CD14-positive monocyte (primary cell): ENCODE measurements at regions not wholly inside any gene's neighbourhood (a gene's known extent, or its start where the extent isn't known, plus 50 kb on each side); places are given as distances from the start of the nearest gene placed in this dataset.
"Not testable (repeated sequence)": the region's sequence is repeated elsewhere in the genome, so short reads cannot be mapped to it uniquely, and the experiment has no call there.

Experiments
- DNase-seq, 3 donors: peaks; one replicate each; pipeline ENCODE4 v3.0.0-alpha.2; 2011 to 2022
- H2AFZ ChIP-seq: 2 replicates; pipeline ENCODE4 v1.6.0; 2012; ENCODE audit warnings: mild to moderate bottlenecking, low read depth, low read length, inconsistent platforms; ENCODE audit not compliant: insufficient read depth, poor library complexity, severe bottlenecking
- H3K27ac ChIP-seq, 2 donors: 1 replicate in 1 of 2; 2 replicates in 1 of 2; pipeline ENCODE4 v1.5.1; 2012 to 2013; ENCODE audit warnings: low read length in 2 of 2, control low read depth in 1 of 2, inconsistent platforms in 1 of 2, low read depth in 1 of 2, mild to moderate bottlenecking in 1 of 2
- H3K27me3 ChIP-seq, 2 donors: one replicate each; pipeline versions ENCODE4 v1.6.0 to v1.6.1; 2011 to 2013; ENCODE audit warnings: low read length in 2 of 2; ENCODE audit not compliant: control insufficient read depth in 2 of 2, insufficient read depth in 2 of 2
- H3K36me3 ChIP-seq, 2 donors: replicated peaks in 1 of 2; 1 replicate in 1 of 2; 2 replicates in 1 of 2; pipeline versions ENCODE4 v1.5.1 to v1.6.1; 2012 to 2013; ENCODE audit warnings: low read length in 2 of 2, control low read depth in 1 of 2, inconsistent platforms in 1 of 2, mild to moderate bottlenecking in 1 of 2; ENCODE audit not compliant: insufficient read depth in 2 of 2, control insufficient read depth in 1 of 2
- H3K4me1 ChIP-seq, 2 donors: 1 replicate in 1 of 2; 2 replicates in 1 of 2; pipeline versions ENCODE4 v1.5.1 to v1.6.1; 2012 to 2013; ENCODE audit warnings: low read length in 2 of 2, control low read depth in 1 of 2, inconsistent platforms in 1 of 2, mild to moderate bottlenecking in 1 of 2, moderate library complexity in 1 of 2; ENCODE audit not compliant: insufficient read depth in 2 of 2, control insufficient read depth in 1 of 2
- H3K4me2 ChIP-seq: replicated peaks from 2 replicates; pipeline ENCODE3; 2012; ENCODE audit warnings: low read length, moderate library complexity, mild to moderate bottlenecking; ENCODE audit not compliant: poor library complexity, severe bottlenecking; ENCODE audit errors: extremely low read depth
- H3K4me3 ChIP-seq, 3 experiments: fragments of 200-600 bp in 1 of 3; sonication (generic) in 1 of 3; replicated peaks in 1 of 3; 1 replicate in 2 of 3; 2 replicates in 1 of 3; pipeline ENCODE4 v1.5.1; 2011 to 2013; ENCODE audit warnings: low read length in 3 of 3, mild to moderate bottlenecking in 3 of 3, control low read depth in 2 of 3, low read depth in 2 of 3, inconsistent platforms in 1 of 3, moderate library complexity in 1 of 3
- H3K79me2 ChIP-seq: 2 replicates; pipeline ENCODE4 v1.6.0; 2012; ENCODE audit warnings: mild to moderate bottlenecking, control low read depth, inconsistent platforms, low read length, moderate library complexity; ENCODE audit not compliant: insufficient read depth
- H3K9ac ChIP-seq: 2 replicates; pipeline ENCODE4 v1.6.0; 2017; ENCODE audit warnings: low read length, mild to moderate bottlenecking; ENCODE audit not compliant: insufficient read depth, poor library complexity, severe bottlenecking
- H3K9me3 ChIP-seq, 2 donors: replicated peaks in 1 of 2; 1 replicate in 1 of 2; 2 replicates in 1 of 2; pipeline versions ENCODE4 v1.5.1 to v1.6.1; 2012 to 2013; ENCODE audit warnings: low read length in 2 of 2, control low read depth in 1 of 2; ENCODE audit not compliant: control insufficient read depth in 1 of 2, insufficient read depth in 1 of 2
- H4K20me1 ChIP-seq: 2 replicates; pipeline ENCODE4 v1.6.0; 2012; ENCODE audit warnings: mild to moderate bottlenecking, low read length, control low read depth, moderate library complexity; ENCODE audit not compliant: insufficient read depth
- H3K27ac Mint-ChIP-seq, 7 donors: one replicate each; pipeline ENCODE4 v1.8.0; 2020; ENCODE audit warnings: mild to moderate bottlenecking in 7 of 7, mixed read lengths in 7 of 7, moderate library complexity in 6 of 7, inconsistent platforms in 2 of 7
- H3K27me3 Mint-ChIP-seq, 3 donors: one replicate each; pipeline ENCODE4 v1.8.0; 2021 to 2022; ENCODE audit warnings: low read depth in 3 of 3, mild to moderate bottlenecking in 3 of 3, mixed read lengths in 3 of 3, moderate library complexity in 3 of 3, inconsistent platforms in 1 of 3
- H3K36me3 Mint-ChIP-seq, 2 donors: one replicate each; pipeline ENCODE4 v1.8.0; 2020; ENCODE audit warnings: mixed read lengths in 2 of 2, inconsistent platforms in 1 of 2, mild to moderate bottlenecking in 1 of 2
- H3K4me1 Mint-ChIP-seq: one replicate; pipeline ENCODE4 v1.8.0; 2020; ENCODE audit warnings: mild to moderate bottlenecking, mixed read lengths
- H3K4me3 Mint-ChIP-seq, 2 donors: one replicate each; pipeline ENCODE4 v1.8.0; 2020; ENCODE audit warnings: mild to moderate bottlenecking in 2 of 2, mixed read lengths in 2 of 2, moderate library complexity in 1 of 2
- H3K9me3 Mint-ChIP-seq, 7 donors: one replicate each; pipeline ENCODE4 v1.8.0; 2020 to 2022; ENCODE audit warnings: mixed read lengths in 7 of 7, mild to moderate bottlenecking in 6 of 7, moderate library complexity in 6 of 7, inconsistent platforms in 2 of 7
- WGBS: methylation state at CpG from one replicate; pipeline ENCODE4 v1.1.5; 2013; ENCODE audit warnings: missing lambda C conversion rate; ENCODE audit not compliant: insufficient coverage; 5-methylcytosine and 5-hydroxymethylcytosine counted together
- intact Hi-C, 2 donors: fragments of 100-400 bp; cut with micrococcal nuclease; formaldehyde crosslinking; loops; one replicate each; pipeline versions ENCODE4 v1.15.0 to v1.15.1; 2023

- DNase-seq, intact Hi-C loops, H3K4me1 ChIP-seq, H3K9me3 Mint-ChIP-seq, H4K20me1 ChIP-seq, H3K36me3 ChIP-seq, H3K27ac Mint-ChIP-seq, H3K4me3 ChIP-seq, H3K9ac ChIP-seq, H2AFZ ChIP-seq, H3K79me2 ChIP-seq, H3K9me3 ChIP-seq, H3K27me3 ChIP-seq, H3K4me3 Mint-ChIP-seq, H3K4me1 Mint-ChIP-seq, H3K4me2 ChIP-seq, H3K36me3 Mint-ChIP-seq, H3K27me3 Mint-ChIP-seq, H3K27ac ChIP-seq: not testable (repeated sequence)
- WGBS = no CpG with 5 or more reads among the region's 4 CpGs
Observed at GRCh38 chr14:106721926-106722325, 1195.5 kb downstream of the TMEM121 start.

- intact Hi-C loops, H3K4me2 ChIP-seq, DNase-seq, H3K4me3 Mint-ChIP-seq, H3K4me1 Mint-ChIP-seq, H3K27me3 Mint-ChIP-seq, H3K27ac Mint-ChIP-seq, H3K4me3 ChIP-seq, H3K36me3 ChIP-seq, H3K4me1 ChIP-seq, H2AFZ ChIP-seq, H3K36me3 Mint-ChIP-seq, H3K79me2 ChIP-seq, H3K27me3 ChIP-seq, H3K27ac ChIP-seq, H3K9me3 Mint-ChIP-seq, H4K20me1 ChIP-seq, H3K9ac ChIP-seq, H3K9me3 ChIP-seq: not testable (repeated sequence)
- no CpG with 5 or more reads among the region's 7 CpGs for WGBS
Observed at GRCh38 chr14:106722813-106723687, 1196.7 kb downstream of the TMEM121 start.

GRCh38 chr14:106727962-106728361 lies 1201.6 kb downstream of the TMEM121 start:
- no CpG with 5 or more reads among the region's 12 CpGs for WGBS
- H3K27ac ChIP-seq, intact Hi-C loops, H3K4me1 Mint-ChIP-seq, H3K27me3 Mint-ChIP-seq, H3K27me3 ChIP-seq, H3K9me3 ChIP-seq, H4K20me1 ChIP-seq, H3K4me3 ChIP-seq, H3K4me2 ChIP-seq, H3K36me3 ChIP-seq, H3K27ac Mint-ChIP-seq, H3K79me2 ChIP-seq, DNase-seq, H3K4me1 ChIP-seq, H3K9me3 Mint-ChIP-seq, H2AFZ ChIP-seq, H3K36me3 Mint-ChIP-seq, H3K4me3 Mint-ChIP-seq, H3K9ac ChIP-seq: not testable (repeated sequence)
